HEK293 (cell line): ENCODE measurements at regions not wholly inside any gene's neighbourhood (a gene's known extent, or its start where the extent isn't known, plus 50 kb on each side); places are given as distances from the start of the nearest gene placed in this dataset.

Experiments used
- KLF1 ChIP-seq: fragments of 450-650 bp; formaldehyde crosslinking; IDR thresholded peaks from 2 replicates; pipeline ENCODE4 v1.5.1; 2016; ENCODE audit warnings: missing biosample characterization, missing genetic modification characterization
- MYNN ChIP-seq: fragments of 450-650 bp; formaldehyde crosslinking; IDR thresholded peaks from 2 replicates; pipeline ENCODE4 v1.5.1; 2016; ENCODE audit warnings: missing biosample characterization, missing genetic modification characterization, borderline replicate concordance
- PRDM4 ChIP-seq: fragments of 450-650 bp; formaldehyde crosslinking; IDR thresholded peaks from 2 replicates; pipeline ENCODE4 v1.5.1; 2017; ENCODE audit warnings: missing biosample characterization, missing genetic modification characterization
- REST ChIP-seq: fragments of 450-650 bp; formaldehyde crosslinking; IDR thresholded peaks from 2 replicates; pipeline ENCODE4 v1.5.1; 2016; ENCODE audit warnings: missing biosample characterization, missing genetic modification characterization
- YY1 ChIP-seq: fragments of 450-650 bp; formaldehyde crosslinking; IDR thresholded peaks from 2 replicates; pipeline ENCODE4 v1.5.1; 2018; ENCODE audit warnings: missing biosample characterization, missing genetic modification characterization
- ZBTB20 ChIP-seq: fragments of 450-650 bp; formaldehyde crosslinking; IDR thresholded peaks from 2 replicates; pipeline ENCODE4 v1.5.1; 2016; ENCODE audit warnings: missing biosample characterization, missing genetic modification characterization
- ZNF211 ChIP-seq: fragments of 450-650 bp; formaldehyde crosslinking; IDR thresholded peaks from 2 replicates; pipeline ENCODE4 v1.5.1; 2016; ENCODE audit warnings: low read depth, missing biosample characterization, missing genetic modification characterization
- ZNF76 ChIP-seq: fragments of 450-650 bp; formaldehyde crosslinking; IDR thresholded peaks from 2 replicates; pipeline ENCODE4; 2016; ENCODE audit warnings: low read depth, missing biosample characterization, missing genetic modification characterization, borderline replicate concordance
- ZNF792 ChIP-seq: fragments of 450-650 bp; formaldehyde crosslinking; IDR thresholded peaks from 2 replicates; pipeline ENCODE4 v1.5.1; 2016; ENCODE audit warnings: missing biosample characterization, missing genetic modification characterization
- TF ChIP-seq, protein P1 (sequence below): fragments of 450-650 bp; formaldehyde crosslinking; IDR thresholded peaks from 2 replicates; pipeline ENCODE4 v1.5.1; 2016; ENCODE audit warnings: missing biosample characterization, missing genetic modification characterization

GRCh38 chr18:70827632-70828031 is 538.8 kb downstream of the SOCS6 start:
- TF ChIP-seq, protein P1, sequence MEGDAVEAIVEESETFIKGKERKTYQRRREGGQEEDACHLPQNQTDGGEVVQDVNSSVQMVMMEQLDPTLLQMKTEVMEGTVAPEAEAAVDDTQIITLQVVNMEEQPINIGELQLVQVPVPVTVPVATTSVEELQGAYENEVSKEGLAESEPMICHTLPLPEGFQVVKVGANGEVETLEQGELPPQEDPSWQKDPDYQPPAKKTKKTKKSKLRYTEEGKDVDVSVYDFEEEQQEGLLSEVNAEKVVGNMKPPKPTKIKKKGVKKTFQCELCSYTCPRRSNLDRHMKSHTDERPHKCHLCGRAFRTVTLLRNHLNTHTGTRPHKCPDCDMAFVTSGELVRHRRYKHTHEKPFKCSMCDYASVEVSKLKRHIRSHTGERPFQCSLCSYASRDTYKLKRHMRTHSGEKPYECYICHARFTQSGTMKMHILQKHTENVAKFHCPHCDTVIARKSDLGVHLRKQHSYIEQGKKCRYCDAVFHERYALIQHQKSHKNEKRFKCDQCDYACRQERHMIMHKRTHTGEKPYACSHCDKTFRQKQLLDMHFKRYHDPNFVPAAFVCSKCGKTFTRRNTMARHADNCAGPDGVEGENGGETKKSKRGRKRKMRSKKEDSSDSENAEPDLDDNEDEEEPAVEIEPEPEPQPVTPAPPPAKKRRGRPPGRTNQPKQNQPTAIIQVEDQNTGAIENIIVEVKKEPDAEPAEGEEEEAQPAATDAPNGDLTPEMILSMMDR (tag by site-specific recombination), result no peak
- no peak for TF ChIP-seq ZNF211 (tag by site-specific recombination)
- no peak for TF ChIP-seq REST (tag by site-specific recombination)
- no peak for TF ChIP-seq YY1
- TF ChIP-seq ZBTB20 (tag by site-specific recombination), result no peak
- no peak for TF ChIP-seq KLF1 (tag by site-specific recombination)
- no peak for TF ChIP-seq MYNN (tag by site-specific recombination)
- TF ChIP-seq PRDM4 (tag by site-specific recombination), result no peak
- TF ChIP-seq ZNF76, result no peak
- no peak for TF ChIP-seq ZNF792 (tag by site-specific recombination)
